ENCODE measurements at regions not wholly inside any gene's neighbourhood (a gene's known extent, or its start where the extent isn't known, plus 50 kb on each side); places are given as distances from the start of the nearest gene placed in this dataset.

- in situ Hi-C loops (cut with MboI; ENCODE audit: low sequenced_read_pairs): loop anchor here (25.0 kb wide), 1 partner anchor 316 kb away; no protein-coding TSS in a partner anchor
Measured at GRCh38 chr15:44903281-44903680, 53.2 kb upstream of the TERB2 start.

GRCh38 chr15:44904651-44905340, 51.7 kb upstream of the TERB2 start:
- in situ Hi-C loops (cut with MboI; ENCODE audit: low sequenced_read_pairs): loop anchor here (25.0 kb wide), 1 partner anchor 317 kb away; no protein-coding TSS in a partner anchor

Data from HL-60/S4 (cell line).